Suppressor macrophage (primary cell): ENCODE measurements at regions not wholly inside any gene's neighbourhood (a gene's known extent, or its start where the extent isn't known, plus 50 kb on each side); places are given as distances from the start of the nearest gene placed in this dataset.
"Not testable (repeated sequence)": the region's sequence is repeated elsewhere in the genome, so short reads cannot be mapped to it uniquely, and the experiment has no call there.

ENCODE experiments used
- DNase-seq, 4 experiments: peaks; one replicate each; pipeline ENCODE4 v3.0.0-alpha.2; 2020 to 2022

- no peak for DNase-seq
Observed at GRCh38 chr6:106744781-106745180, 115.4 kb downstream of the QRSL1 start.

DNA sequence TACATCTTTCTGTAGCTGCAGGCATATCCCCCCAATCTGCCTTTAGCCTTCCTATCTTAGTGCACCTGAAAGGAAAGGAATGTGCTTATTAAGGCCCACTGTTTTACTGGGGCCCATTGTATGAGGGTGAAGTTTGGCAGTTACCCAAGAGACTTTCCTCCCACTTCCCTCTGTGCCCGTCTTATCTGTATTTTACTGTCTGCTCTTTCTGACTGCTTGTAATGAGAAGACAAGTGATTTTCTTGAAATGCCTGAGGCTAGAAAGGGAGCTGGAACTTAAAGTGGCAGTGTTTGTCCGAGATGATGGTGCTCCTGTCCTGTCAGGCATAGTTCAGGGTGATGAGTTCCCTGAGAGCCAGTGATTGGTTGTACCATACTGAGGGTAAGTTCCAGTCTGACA lies 114.7 kb downstream of the QRSL1 start:
- DNase-seq, result not testable (repeated sequence)

DNA sequence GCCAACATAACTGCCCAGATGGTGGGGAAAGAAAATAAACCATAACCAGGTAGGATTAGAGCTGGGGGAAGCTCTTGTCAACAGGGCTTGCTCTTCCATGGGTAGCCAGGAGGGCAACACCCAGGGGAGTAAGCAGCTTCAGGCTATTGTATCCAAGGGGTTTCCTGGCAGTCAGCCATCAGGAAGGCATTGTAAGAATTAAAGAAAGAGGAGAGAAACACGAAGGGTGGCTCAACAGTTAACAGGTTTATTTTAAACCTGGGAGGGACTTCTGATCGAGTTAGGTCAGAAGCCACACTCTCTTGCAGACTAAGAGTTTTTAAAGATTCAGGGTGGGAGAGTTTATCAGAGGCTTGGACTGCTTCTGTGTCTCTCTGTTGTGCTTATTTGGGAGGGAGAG lies 114.2 kb downstream of the QRSL1 start:
- DNase-seq, result no peak

- no peak for DNase-seq
Observed at GRCh38 chr6:106740287-106740686, 110.9 kb downstream of the QRSL1 start.

- DNase-seq, result no peak
Observed at GRCh38 chr6:106739387-106739786, 110.0 kb downstream of the QRSL1 start.

DNA sequence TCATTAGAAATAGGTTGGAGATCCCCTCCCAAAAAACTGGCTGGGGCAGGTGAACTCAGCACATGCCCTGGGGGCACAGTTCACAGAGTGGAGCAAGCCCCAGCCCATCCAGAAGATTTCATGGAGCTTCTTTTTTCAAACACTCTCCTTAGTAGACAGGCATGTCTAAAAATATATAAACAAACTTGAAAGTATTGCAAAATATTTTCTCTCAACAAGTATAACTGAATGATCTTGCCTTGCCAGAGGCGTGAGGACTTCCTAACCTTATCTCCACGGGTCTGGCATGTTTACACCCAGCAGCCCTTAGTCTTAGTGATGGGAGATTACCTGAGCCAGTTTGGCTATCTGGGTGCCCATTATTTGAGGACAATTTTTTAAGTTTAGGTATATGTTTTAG lies 107.1 kb downstream of the QRSL1 start:
- DNase-seq, result no peak

- DNase-seq, result no peak
Observed at GRCh38 chr6:106735828-106736227, 106.5 kb downstream of the QRSL1 start.

DNA sequence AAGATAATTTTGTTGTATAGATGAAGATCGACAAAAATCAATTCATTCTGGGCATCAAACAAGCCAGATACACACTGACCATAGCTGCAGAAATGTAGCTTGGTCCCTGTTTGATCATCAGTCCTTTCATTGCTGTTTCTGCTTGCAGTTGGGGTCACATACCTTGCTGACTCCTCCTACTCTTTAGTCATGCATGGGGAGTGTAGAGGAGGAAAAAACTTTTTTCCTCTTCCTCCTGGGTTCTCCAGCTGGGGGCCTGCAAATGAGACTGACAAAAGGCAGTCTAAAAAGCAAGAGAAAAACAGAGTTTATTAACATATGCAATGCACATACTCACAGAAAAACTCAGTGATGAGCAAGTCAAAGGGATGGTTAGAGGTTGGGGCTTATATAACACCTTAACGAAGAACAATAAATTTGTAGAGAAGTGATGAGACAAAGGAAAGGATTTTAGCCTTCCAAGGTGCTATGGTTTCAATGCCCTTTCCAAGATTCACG lies 105.8 kb downstream of the QRSL1 start:
- no peak for DNase-seq

- no peak for DNase-seq
Observed at GRCh38 chr6:106733386-106733785, 104.0 kb downstream of the QRSL1 start.

DNA sequence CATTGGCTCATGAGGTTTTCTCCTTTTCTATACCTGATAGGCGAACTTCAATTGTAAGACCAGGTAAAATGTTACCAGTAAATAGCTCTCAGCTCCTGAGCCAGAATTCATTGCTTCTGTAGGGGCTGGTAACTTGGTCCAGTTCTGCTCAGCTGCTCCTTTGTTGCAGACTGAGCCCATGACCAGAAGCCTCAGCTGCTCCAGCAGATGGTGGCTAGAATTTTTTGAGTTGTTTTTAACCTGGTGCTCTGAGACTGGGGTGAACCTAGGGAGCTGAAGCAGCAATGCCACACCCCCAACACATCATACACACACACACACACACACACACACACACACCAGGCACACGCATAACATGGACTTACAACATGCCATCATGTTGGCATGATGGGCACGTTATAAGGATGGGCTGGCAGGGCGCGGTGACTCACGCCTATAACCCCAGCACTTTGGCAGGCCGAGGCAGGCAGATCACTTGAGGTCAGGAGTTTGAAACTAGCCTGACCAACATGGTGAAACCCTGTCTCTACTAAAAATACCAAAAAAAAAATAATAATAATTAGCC lies 103.1 kb downstream of the QRSL1 start:
- no peak for DNase-seq

DNA sequence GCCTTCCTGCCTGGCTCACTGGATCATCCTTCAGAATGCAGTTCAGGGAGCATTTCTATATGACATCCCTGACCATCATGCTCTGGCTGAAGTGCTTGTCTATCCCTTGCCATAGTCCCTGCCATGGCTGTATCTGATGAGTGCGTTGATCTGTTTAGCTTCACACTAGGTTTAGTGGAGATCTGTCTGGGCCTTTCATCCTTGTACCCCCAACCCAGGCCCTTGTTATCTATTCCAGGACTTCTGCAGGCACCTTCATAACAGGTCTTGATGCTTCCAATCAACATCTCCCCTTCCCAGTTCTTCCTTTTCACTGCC lies 102.4 kb downstream of the QRSL1 start:
- no peak for DNase-seq

GRCh38 chr6:106731144-106731842 lies 101.9 kb downstream of the QRSL1 start:
- DNase-seq, result no peak

DNA sequence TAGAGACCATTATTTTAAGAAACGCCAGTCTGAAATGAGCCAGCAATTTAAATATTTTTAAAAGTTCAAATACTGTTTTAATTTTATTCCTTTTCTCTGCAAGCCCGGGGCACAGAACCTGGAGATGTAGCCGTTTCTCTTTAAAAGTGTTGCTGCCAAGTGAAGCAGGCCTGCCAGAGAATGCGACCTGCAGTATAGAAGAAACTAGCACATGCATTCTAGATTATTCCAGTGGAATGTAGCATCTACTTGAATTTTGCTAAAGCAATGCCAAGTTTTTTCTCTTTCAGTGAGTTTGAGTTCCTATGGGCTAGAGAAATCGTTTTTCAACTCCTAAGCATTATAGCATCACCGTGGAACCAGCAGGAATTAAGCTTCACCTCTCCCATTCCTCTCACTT lies 101.3 kb downstream of the QRSL1 start:
- no peak for DNase-seq

- DNase-seq, result no peak
Observed at GRCh38 chr6:106730264-106730663, 100.9 kb downstream of the QRSL1 start.

DNA sequence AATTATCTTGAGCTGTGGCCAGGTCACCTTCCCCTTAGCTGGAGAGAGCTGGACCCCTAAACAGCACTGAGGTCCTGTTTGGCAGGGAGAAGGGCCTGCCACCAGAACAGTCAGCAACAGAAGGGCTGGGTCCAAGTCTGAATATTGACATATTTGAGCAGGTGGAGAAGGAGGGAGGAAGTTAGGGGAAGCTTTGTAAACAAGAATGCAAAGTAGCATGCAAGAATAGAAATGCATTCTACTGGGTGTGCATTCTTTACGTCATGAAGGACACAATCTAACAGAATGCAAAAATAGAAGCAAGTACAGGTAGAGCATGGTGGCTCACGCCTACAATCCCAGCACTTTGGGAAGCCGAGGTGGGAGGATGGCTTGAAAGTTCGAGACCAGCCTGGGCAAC lies 100.5 kb downstream of the QRSL1 start:
- no peak for DNase-seq

GRCh38 chr6:106728296-106728870 lies 99.0 kb downstream of the QRSL1 start:
- no peak for DNase-seq

- peak in 1 of 4 experiments; percentile 5 for DNase-seq
Observed at GRCh38 chr6:106727480-106728149, 98.2 kb downstream of the QRSL1 start.

- no peak for DNase-seq
Observed at GRCh38 chr6:106724848-106725247, 95.5 kb downstream of the QRSL1 start.

DNA sequence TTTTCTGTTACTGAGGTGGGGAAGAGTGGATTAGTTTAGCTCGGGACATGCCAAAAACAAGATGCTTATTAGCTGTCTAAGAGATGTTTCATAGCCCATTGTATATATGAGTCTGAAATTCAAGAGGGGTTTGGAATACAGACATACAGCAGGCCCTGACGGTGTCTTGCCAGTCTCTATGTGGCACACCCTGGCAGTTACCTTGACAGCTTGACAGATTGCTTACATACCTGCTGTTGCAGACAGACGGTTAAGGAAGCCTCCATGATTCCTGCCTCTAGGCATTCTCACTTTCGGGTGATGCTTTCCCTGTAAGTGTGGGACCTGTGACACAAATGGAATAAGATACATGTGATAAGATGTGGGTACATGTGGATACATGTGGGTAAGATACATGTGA lies 95.0 kb downstream of the QRSL1 start:
- DNase-seq, result no peak

DNA sequence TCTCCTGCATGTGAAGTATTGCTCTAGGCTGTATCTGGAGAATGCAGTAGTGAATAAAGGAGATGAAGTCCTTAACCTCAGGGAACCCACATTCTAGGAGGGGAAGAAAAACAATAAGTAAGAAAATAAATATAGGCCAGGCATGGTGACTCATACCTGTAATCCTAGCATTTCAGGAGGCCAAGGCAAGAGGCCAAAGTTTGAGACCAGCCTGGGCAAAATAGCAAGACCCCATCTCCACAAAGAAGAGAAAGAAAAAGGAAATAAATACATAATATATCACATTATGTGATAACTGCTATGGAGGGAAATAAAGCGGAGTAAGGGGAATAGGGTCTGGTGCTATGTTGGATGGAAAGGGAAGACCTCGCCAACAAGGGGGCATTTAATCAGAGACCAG lies 94.0 kb downstream of the QRSL1 start:
- not testable (repeated sequence) for DNase-seq

DNA sequence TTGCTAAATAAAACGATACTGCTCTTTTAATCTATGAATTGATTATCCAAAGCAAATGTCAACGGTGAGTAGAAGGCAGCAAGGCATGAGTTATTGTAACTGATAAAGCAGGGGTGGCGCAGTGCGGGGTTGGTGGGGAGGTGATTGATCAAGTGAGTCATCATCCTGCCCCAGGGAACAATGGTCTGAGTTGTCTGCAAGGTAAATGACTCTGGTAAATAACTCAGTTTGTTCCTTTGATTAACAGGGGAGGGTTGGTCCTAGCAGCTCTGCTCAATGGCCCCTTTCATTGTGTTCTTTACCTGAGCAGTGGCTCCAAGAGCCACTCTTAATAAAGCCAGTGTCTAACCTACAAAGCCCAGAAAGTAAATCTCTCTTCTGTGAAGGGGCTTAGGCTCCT lies 91.8 kb downstream of the QRSL1 start:
- not testable (repeated sequence) for DNase-seq
